CD4-positive, alpha-beta T cell (primary cell): ENCODE measurements at regions not wholly inside any gene's neighbourhood (a gene's known extent, or its start where the extent isn't known, plus 50 kb on each side); places are given as distances from the start of the nearest gene placed in this dataset.

Source experiments
- ATAC-seq: fragments of 200-7000 bp; cut with Tn5 transposase; one replicate; pipeline ENCODE4 v1.10.0; 2022; ENCODE audit warnings: mild to moderate bottlenecking; ENCODE audit not compliant: poor library complexity
- CTCF ChIA-PET: fragments of 350-600 bp; sonication (Branson Sonifier 250); formaldehyde crosslinking; loops from one replicate; lab custom pipeline; 2021; ENCODE audit warnings: antibody characterized with exemption, inconsistent platforms; lab: Charles Lee
- POLR2A ChIA-PET: fragments of 350-600 bp; sonication (Branson Sonifier 250); formaldehyde crosslinking; loops from one replicate; lab custom pipeline; 2021; ENCODE audit warnings: antibody characterized with exemption, inconsistent platforms; lab: Charles Lee
- DNase-seq, 14 experiments: peaks; one replicate each; pipeline ENCODE4 v3.0.0-alpha.2; 2013 to 2020; ENCODE audit warnings: mixed read lengths in 2 of 14
- H3K27ac ChIP-seq, 2 donors: one replicate each; pipeline versions ENCODE4 v1.5.1 to v1.7.0; 2013; ENCODE audit warnings: low read length in 2 of 2, low read depth in 1 of 2, mild to moderate bottlenecking in 1 of 2
- H3K27me3 ChIP-seq, 2 experiments: 1 replicate in 1 of 2; 2 replicates in 1 of 2; pipeline versions ENCODE4 v1.6.1 to v1.7.0; 2013; ENCODE audit warnings: low read length in 2 of 2, control low read depth in 1 of 2, mild to moderate bottlenecking in 1 of 2, moderate library complexity in 1 of 2; ENCODE audit not compliant: insufficient read depth in 2 of 2, control insufficient read depth in 1 of 2
- H3K36me3 ChIP-seq: one replicate; pipeline ENCODE4 v1.6.1; 2013; ENCODE audit warnings: low read length, control low read depth; ENCODE audit not compliant: insufficient read depth
- H3K4me1 ChIP-seq: one replicate; pipeline ENCODE4 v1.6.1; 2013; ENCODE audit warnings: low read length, control low read depth; ENCODE audit not compliant: insufficient read depth
- H3K4me3 ChIP-seq: one replicate; pipeline ENCODE4 v1.5.1; 2013; ENCODE audit warnings: mild to moderate bottlenecking, low read length, moderate library complexity
- H3K9me3 ChIP-seq, 2 experiments: 1 replicate in 1 of 2; 2 replicates in 1 of 2; pipeline versions ENCODE4 v1.6.1 to v1.7.0; 2013; ENCODE audit warnings: low read length in 2 of 2, mild to moderate bottlenecking in 2 of 2, control low read depth in 1 of 2, moderate library complexity in 1 of 2; ENCODE audit not compliant: control insufficient read depth in 1 of 2, insufficient read depth in 1 of 2
- H3K27ac Mint-ChIP-seq: one replicate; pipeline ENCODE4 v1.8.0; 2020; ENCODE audit warnings: mixed read lengths
- H3K27me3 Mint-ChIP-seq: one replicate; pipeline ENCODE4 v1.8.0; 2021; ENCODE audit warnings: mixed read lengths
- H3K36me3 Mint-ChIP-seq: one replicate; pipeline ENCODE4 v1.8.0; 2021; ENCODE audit warnings: low read depth, mixed read lengths
- H3K4me1 Mint-ChIP-seq: one replicate; pipeline ENCODE4 v1.8.0; 2021; ENCODE audit warnings: low read depth, mixed read lengths
- H3K4me3 Mint-ChIP-seq: one replicate; pipeline ENCODE4 v1.8.0; 2020; ENCODE audit warnings: mild to moderate bottlenecking, mixed read lengths
- H3K9me3 Mint-ChIP-seq: one replicate; pipeline ENCODE4 v1.8.0; 2020; ENCODE audit warnings: mixed read lengths
- CTCF ChIP-seq: fragments of 200-600 bp; IDR thresholded peaks from one replicate; pipeline ENCODE4 v1.8.0; 2022; ENCODE audit warnings: antibody characterized with exemption, mild to moderate bottlenecking
- intact Hi-C, 2 experiments: fragments of 100-400 bp; cut with DNase I in 1 of 2; cut with micrococcal nuclease in 1 of 2; formaldehyde crosslinking; loops; one replicate each; pipeline versions ENCODE4 v1.15.1 to v1.9.0; 2023 to 2025; cut with DNase I, micrococcal nuclease

- H3K36me3 Mint-ChIP-seq: no peaks in the 10 kb centered on the region
- no peaks in the 10 kb centered on the region for H3K9me3 Mint-ChIP-seq
- ChIA-PET CTCF (no interaction called here), POLR2A (no interaction called here)
- intact Hi-C loops: no loop called here
- H3K4me3 Mint-ChIP-seq: no peak overlapping the region
- TF ChIP-seq CTCF: no peak
- H3K27me3 ChIP-seq: no peaks in the 10 kb centered on the region
- no peaks in the 10 kb centered on the region for H3K4me1 ChIP-seq
- H3K36me3 ChIP-seq: no peaks in the 10 kb centered on the region
- no peak overlapping the region for H3K27ac Mint-ChIP-seq
- no peak overlapping the region for H3K4me3 ChIP-seq
- DNase-seq (no peak), ATAC-seq (no peak)
- H3K9me3 ChIP-seq: no peaks in the 10 kb centered on the region
- H3K27ac ChIP-seq: no peak overlapping the region
- H3K4me1 Mint-ChIP-seq: no peaks in the 10 kb centered on the region
- H3K27me3 Mint-ChIP-seq: no peaks in the 10 kb centered on the region
These were observed 374.2 kb upstream of the SEMA3A start for GRCh38 chr7:84568781-84569180.

GRCh38 chr7:84565345-84566074 is 370.9 kb upstream of the SEMA3A start:
- TF ChIP-seq CTCF: no peak
- H3K36me3 Mint-ChIP-seq: no peaks in the 10 kb centered on the region
- Histone ChIP-seq H3K9me3 (no peaks in the 10 kb centered on the region), H3K36me3 (no peaks in the 10 kb centered on the region), H3K4me3 (no peak overlapping the region), H3K27me3 (no peaks in the 10 kb centered on the region), H3K4me1 (no peaks in the 10 kb centered on the region), H3K27ac (no peak overlapping the region)
- no peaks in the 10 kb centered on the region for H3K9me3 Mint-ChIP-seq
- POLR2A ChIA-PET: no interaction called here
- H3K27me3 Mint-ChIP-seq: no peaks in the 10 kb centered on the region
- H3K27ac Mint-ChIP-seq: no peak overlapping the region
- intact Hi-C loops: no loop called here
- no peak for DNase-seq
- ATAC-seq: no peak
- no peak overlapping the region for H3K4me3 Mint-ChIP-seq
- CTCF ChIA-PET: no interaction called here
- no peaks in the 10 kb centered on the region for H3K4me1 Mint-ChIP-seq

GRCh38 chr7:84553711-84554110 is 359.1 kb upstream of the SEMA3A start:
- Mint-ChIP-seq H3K27me3 (no peaks in the 10 kb centered on the region), H3K36me3 (no peaks in the 10 kb centered on the region), H3K9me3 (peaks cover 11% of the 10 kb centered on the region), H3K4me1 (no peaks in the 10 kb centered on the region), H3K27ac (no peak overlapping the region), H3K4me3 (no peak overlapping the region)
- DNase-seq (no peak), ATAC-seq (no peak)
- H3K27me3 ChIP-seq: no peaks in the 10 kb centered on the region
- peaks cover 0 to 10% of the 10 kb centered on the region in 2 experiments for H3K9me3 ChIP-seq
- ChIA-PET CTCF (no interaction called here), POLR2A (no interaction called here)
- no peak overlapping the region for H3K27ac ChIP-seq
- no peak for TF ChIP-seq CTCF
- intact Hi-C loops: no loop called here
- no peaks in the 10 kb centered on the region for H3K4me1 ChIP-seq
- H3K4me3 ChIP-seq: no peak overlapping the region
- H3K36me3 ChIP-seq: no peaks in the 10 kb centered on the region
